Neuronal stem cell (in vitro differentiated cells): ENCODE measurements at regions not wholly inside any gene's neighbourhood (a gene's known extent, or its start where the extent isn't known, plus 50 kb on each side); places are given as distances from the start of the nearest gene placed in this dataset.
A peak's percentile ranks its signal among the peaks of the same experiment; 100 is the strongest.

Experiments used
- DNase-seq: peaks from one replicate; pipeline ENCODE4 v3.0.0-alpha.2; 2013; ENCODE audit warnings: low spot score
- H2AFZ ChIP-seq: one replicate; pipeline ENCODE4 v1.6.1; 2013; ENCODE audit warnings: mild to moderate bottlenecking, low read length, inconsistent platforms
- H2AK5ac ChIP-seq: 2 replicates; pipeline ENCODE4 v1.6.1; 2013; ENCODE audit warnings: low read depth, mild to moderate bottlenecking, inconsistent platforms, low read length, moderate library complexity, mixed read lengths
- H2BK120ac ChIP-seq: 2 replicates; pipeline ENCODE4 v1.6.1; 2013; ENCODE audit warnings: low read depth, mild to moderate bottlenecking, inconsistent platforms, low read length, moderate library complexity, mixed read lengths
- H2BK12ac ChIP-seq: one replicate; pipeline ENCODE4 v1.6.1; 2013; ENCODE audit warnings: low read length, inconsistent platforms
- H2BK15ac ChIP-seq: 2 replicates; pipeline ENCODE4 v1.6.1; 2013; ENCODE audit warnings: mild to moderate bottlenecking, low read length, inconsistent platforms, mixed read lengths
- H2BK5ac ChIP-seq: one replicate; pipeline ENCODE4 v1.6.1; 2013; ENCODE audit warnings: inconsistent platforms, mild to moderate bottlenecking, low read length, moderate library complexity
- H3K14ac ChIP-seq: one replicate; pipeline ENCODE4 v1.6.1; 2013; ENCODE audit warnings: low read length, inconsistent platforms
- H3K18ac ChIP-seq: 2 replicates; pipeline ENCODE4 v1.6.1; 2013; ENCODE audit warnings: low read length, inconsistent platforms
- H3K23ac ChIP-seq: 2 replicates; pipeline ENCODE4 v1.6.1; 2013; ENCODE audit warnings: low read depth, mild to moderate bottlenecking, mixed read lengths, low read length, inconsistent platforms; ENCODE audit not compliant: poor library complexity
- H3K27ac ChIP-seq: replicated peaks from 3 replicates; pipeline ENCODE4 v1.5.1; 2013; ENCODE audit warnings: low read length, inconsistent platforms
- H3K27me3 ChIP-seq, 3 experiments: 2 replicates each; pipeline ENCODE4 v1.6.1; 2013; ENCODE audit warnings: low read length in 3 of 3, mild to moderate bottlenecking in 2 of 3, inconsistent platforms in 1 of 3, low read depth in 1 of 3, mixed read lengths in 1 of 3, moderate library complexity in 1 of 3; ENCODE audit not compliant: control insufficient read depth in 3 of 3, insufficient read depth in 3 of 3
- H3K36me3 ChIP-seq, 2 donors: replicated peaks in 1 of 2; 2 replicates each; pipeline ENCODE4 v1.6.1; 2013; ENCODE audit warnings: low read length in 2 of 2; ENCODE audit not compliant: control insufficient read depth in 2 of 2, insufficient read depth in 2 of 2
- H3K4ac ChIP-seq: 2 replicates; pipeline ENCODE4 v1.6.1; 2013; ENCODE audit warnings: inconsistent platforms, mild to moderate bottlenecking, low read length, moderate library complexity
- H3K4me1 ChIP-seq, 2 donors: 1 replicate in 1 of 2; 2 replicates in 1 of 2; pipeline ENCODE4 v1.6.1; 2013; ENCODE audit warnings: low read length in 2 of 2, low read depth in 1 of 2; ENCODE audit not compliant: control insufficient read depth in 2 of 2, insufficient read depth in 1 of 2
- H3K4me2 ChIP-seq: one replicate; pipeline ENCODE4 v1.6.1; 2013; ENCODE audit warnings: mild to moderate bottlenecking, low read length, inconsistent platforms; ENCODE audit not compliant: insufficient read depth, poor library complexity, severe bottlenecking
- H3K4me3 ChIP-seq, 2 donors: 2 replicates each; pipeline ENCODE4 v1.5.1; 2013; ENCODE audit warnings: low read length in 2 of 2, mild to moderate bottlenecking in 2 of 2, inconsistent platforms in 1 of 2, moderate library complexity in 1 of 2
- H3K79me1 ChIP-seq: one replicate; pipeline ENCODE4 v1.6.1; 2013; ENCODE audit warnings: low read depth, mild to moderate bottlenecking, inconsistent platforms, low read length, moderate library complexity
- H3K9ac ChIP-seq: one replicate; pipeline ENCODE4 v1.6.1; 2013; ENCODE audit warnings: mild to moderate bottlenecking, low read depth, low read length, inconsistent platforms; ENCODE audit not compliant: poor library complexity
- H3K9me3 ChIP-seq, 2 donors: replicated peaks in 1 of 2; 2 replicates each; pipeline versions ENCODE3 to v1.6.1; 2013; ENCODE audit warnings: low read length in 2 of 2, mild to moderate bottlenecking in 2 of 2, inconsistent platforms in 1 of 2, low read depth in 1 of 2, mixed read lengths in 1 of 2, moderate library complexity in 1 of 2; ENCODE audit not compliant: control insufficient read depth in 2 of 2, insufficient read depth in 1 of 2
- H4K8ac ChIP-seq: one replicate; pipeline ENCODE4 v1.6.1; 2013; ENCODE audit warnings: low read depth, mild to moderate bottlenecking, inconsistent platforms, low read length, moderate library complexity
- H4K91ac ChIP-seq: one replicate; pipeline ENCODE4 v1.6.1; 2013; ENCODE audit warnings: low read length, low read depth, mild to moderate bottlenecking, inconsistent platforms; ENCODE audit not compliant: poor library complexity
- WGBS, 2 donors: extraction: QIAGEN DNeasy Blood & Tissue Kit; methylation state at CpG; one replicate each; pipeline ENCODE4 v1.1.7; 2013; ENCODE audit warnings: missing lambda C conversion rate in 2 of 2, mixed read lengths in 1 of 2; ENCODE audit not compliant: insufficient read length in 2 of 2, insufficient replicate concordance in 1 of 2; ENCODE audit errors: extremely low coverage in 2 of 2; 5-methylcytosine and 5-hydroxymethylcytosine counted together

DNA sequence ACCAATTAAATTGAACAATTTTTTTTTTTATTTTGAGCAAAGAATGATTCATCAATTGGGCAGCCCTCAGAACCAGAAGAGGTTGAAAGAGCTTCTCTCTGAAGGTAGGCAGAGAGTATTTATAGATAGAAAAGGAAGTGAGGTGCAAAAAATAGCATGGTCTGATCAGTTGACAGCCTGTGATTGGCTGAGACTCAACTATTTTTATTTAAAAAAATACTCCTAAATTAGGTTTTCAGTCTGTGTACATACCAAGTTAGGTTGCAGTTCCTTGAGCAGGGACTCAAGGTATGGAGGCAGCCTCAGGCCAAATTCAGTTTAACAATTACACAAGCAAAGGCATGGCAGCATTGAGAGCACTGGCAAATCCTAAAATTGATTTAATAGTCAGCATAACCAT lies 1074.7 kb downstream of the SORCS1 start:
- no peak overlapping the region for H2BK12ac ChIP-seq
- H3K27me3 ChIP-seq, result no peaks in the 10 kb centered on the region
- no peak overlapping the region for H2AFZ ChIP-seq
- H3K36me3 ChIP-seq, result no peaks in the 10 kb centered on the region
- H3K79me1 ChIP-seq, result no peaks in the 10 kb centered on the region
- H4K91ac ChIP-seq, result no peak overlapping the region
- no peak overlapping the region for H4K8ac ChIP-seq
- H3K9me3 ChIP-seq, result no peaks in the 10 kb centered on the region
- H3K4me3 ChIP-seq, result no peak overlapping the region
- no peak overlapping the region for H3K18ac ChIP-seq
- DNase-seq, result no peak
- H3K9ac ChIP-seq, result no peak overlapping the region
- no peak overlapping the region for H2BK5ac ChIP-seq
- no peak overlapping the region for H2BK120ac ChIP-seq
- no peak overlapping the region for H3K27ac ChIP-seq
- H2BK15ac ChIP-seq, result no peak overlapping the region
- H3K4ac ChIP-seq, result no peak overlapping the region
- no peak overlapping the region for H3K4me2 ChIP-seq
- no peak overlapping the region for H2AK5ac ChIP-seq
- H3K23ac ChIP-seq, result no peak overlapping the region
- no peak overlapping the region for H3K14ac ChIP-seq
- H3K4me1 ChIP-seq, result peaks cover 3% of the 10 kb centered on the region in 2 donors

DNA sequence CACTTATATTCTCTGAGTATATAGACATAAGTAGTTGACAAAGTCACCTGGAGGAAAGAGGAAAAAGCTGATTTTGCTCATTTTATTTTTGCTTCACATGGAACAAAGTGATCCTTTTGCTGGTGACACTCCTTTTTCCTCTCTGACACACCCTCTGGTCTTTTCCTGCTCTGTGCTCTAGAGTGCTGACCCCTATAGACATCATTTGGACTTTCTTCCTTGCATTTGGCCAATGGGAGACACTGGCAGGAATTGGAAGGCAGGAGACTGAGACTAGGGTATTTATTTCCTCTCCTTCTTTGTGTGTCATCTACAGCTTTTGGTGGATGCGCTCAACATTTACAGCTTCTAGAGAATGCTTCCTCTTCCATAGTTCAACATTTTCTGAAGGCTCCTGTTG lies 1078.1 kb downstream of the SORCS1 start:
- no peaks in the 10 kb centered on the region for H3K79me1 ChIP-seq
- H2BK120ac ChIP-seq, result no peak overlapping the region
- no peaks in the 10 kb centered on the region for H3K27me3 ChIP-seq
- no peaks in the 10 kb centered on the region for H3K4me1 ChIP-seq
- DNase-seq, result no peak
- no peak overlapping the region for H4K91ac ChIP-seq
- no peak overlapping the region for H2BK15ac ChIP-seq
- no peak overlapping the region for H2BK5ac ChIP-seq
- no peak overlapping the region for H3K23ac ChIP-seq
- H3K14ac ChIP-seq, result no peak overlapping the region
- WGBS, 2 donors, result no CpG with 5 or more reads among the region's 1 CpG
- no peaks in the 10 kb centered on the region for H3K9me3 ChIP-seq
- H3K4me3 ChIP-seq, result no peak overlapping the region
- H3K9ac ChIP-seq, result no peak overlapping the region
- H3K4ac ChIP-seq, result no peak overlapping the region
- no peak overlapping the region for H4K8ac ChIP-seq
- no peak overlapping the region for H2BK12ac ChIP-seq
- H2AK5ac ChIP-seq, result no peak overlapping the region
- H3K27ac ChIP-seq, result no peak overlapping the region
- no peak overlapping the region for H3K18ac ChIP-seq
- H3K4me2 ChIP-seq, result no peak overlapping the region
- H3K36me3 ChIP-seq, result no peaks in the 10 kb centered on the region
- peak overlapping the region; percentile 5 for H2AFZ ChIP-seq

DNA sequence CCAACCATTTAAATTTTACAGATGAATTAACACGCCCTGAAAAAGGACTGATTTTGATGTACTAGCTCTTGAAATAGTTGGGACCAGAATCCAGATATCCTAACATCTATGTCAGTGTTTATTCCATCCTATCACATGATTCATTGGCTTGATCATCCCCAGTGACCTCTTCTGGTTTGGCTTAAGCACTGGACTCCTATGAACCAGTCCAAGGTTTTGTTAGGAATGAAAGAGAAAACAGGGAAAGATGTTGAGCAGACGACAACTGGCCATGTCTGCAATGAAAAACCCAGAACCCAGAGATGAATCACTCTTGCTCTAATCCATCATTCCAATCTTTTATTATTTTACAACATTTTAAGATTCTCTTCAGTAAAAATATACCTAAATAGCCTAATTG lies 1080.9 kb downstream of the SORCS1 start:
- no peaks in the 10 kb centered on the region for H3K9me3 ChIP-seq
- H3K27ac ChIP-seq, result no peak overlapping the region
- H3K4me1 ChIP-seq, result peaks cover 0 to 5% of the 10 kb centered on the region in 2 donors
- no peak overlapping the region for H3K9ac ChIP-seq
- no peak overlapping the region for H3K14ac ChIP-seq
- H3K79me1 ChIP-seq, result no peaks in the 10 kb centered on the region
- no peak overlapping the region for H3K4me2 ChIP-seq
- no peak overlapping the region for H2BK15ac ChIP-seq
- no peak overlapping the region for H2BK5ac ChIP-seq
- no peak overlapping the region for H4K8ac ChIP-seq
- no peak overlapping the region for H2AFZ ChIP-seq
- H4K91ac ChIP-seq, result no peak overlapping the region
- H3K23ac ChIP-seq, result no peak overlapping the region
- no peak overlapping the region for H2BK120ac ChIP-seq
- H3K4me3 ChIP-seq, result no peak overlapping the region
- no peaks in the 10 kb centered on the region for H3K36me3 ChIP-seq
- no peak overlapping the region for H3K18ac ChIP-seq
- no peak overlapping the region for H2BK12ac ChIP-seq
- no peak for DNase-seq
- H3K27me3 ChIP-seq, result no peaks in the 10 kb centered on the region
- H2AK5ac ChIP-seq, result no peak overlapping the region
- no CpG with 5 or more reads among the region's 2 CpGs for WGBS, 2 donors
- H3K4ac ChIP-seq, result no peak overlapping the region

DNA sequence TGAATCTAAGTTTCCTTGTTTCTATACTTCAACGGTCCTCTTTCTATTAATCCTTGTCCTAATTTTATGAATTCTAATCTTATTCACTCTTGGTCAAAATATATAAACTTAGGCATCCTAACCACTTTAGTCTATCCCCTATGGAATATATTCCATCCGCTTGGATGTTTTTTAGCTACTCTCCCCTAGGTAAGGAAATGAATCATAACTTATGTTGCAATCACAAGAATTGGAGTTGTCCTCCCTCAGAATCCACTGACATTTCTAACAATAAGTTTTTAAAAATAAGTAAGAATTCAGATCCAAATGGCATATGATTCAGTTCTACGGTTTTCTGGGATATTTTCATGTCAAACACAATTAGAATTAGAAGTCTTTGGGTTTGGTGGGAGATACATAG lies 1081.6 kb downstream of the SORCS1 start:
- WGBS, 2 donors, result no CpG with 5 or more reads among the region's 3 CpGs
- H3K9me3 ChIP-seq, result no peaks in the 10 kb centered on the region
- no peak for DNase-seq
- no peak overlapping the region for H3K4me2 ChIP-seq
- no peak overlapping the region for H3K27ac ChIP-seq
- H3K14ac ChIP-seq, result no peak overlapping the region
- no peak overlapping the region for H2BK5ac ChIP-seq
- H3K4me1 ChIP-seq, result peaks cover 0 to 5% of the 10 kb centered on the region in 2 donors
- no peak overlapping the region for H2BK15ac ChIP-seq
- H3K4ac ChIP-seq, result no peak overlapping the region
- H3K23ac ChIP-seq, result no peak overlapping the region
- H2AFZ ChIP-seq, result no peak overlapping the region
- no peak overlapping the region for H2AK5ac ChIP-seq
- H3K18ac ChIP-seq, result no peak overlapping the region
- no peak overlapping the region for H3K4me3 ChIP-seq
- H2BK120ac ChIP-seq, result no peak overlapping the region
- no peaks in the 10 kb centered on the region for H3K79me1 ChIP-seq
- H2BK12ac ChIP-seq, result no peak overlapping the region
- H3K27me3 ChIP-seq, result no peaks in the 10 kb centered on the region
- no peak overlapping the region for H4K8ac ChIP-seq
- no peak overlapping the region for H4K91ac ChIP-seq
- H3K36me3 ChIP-seq, result no peaks in the 10 kb centered on the region
- H3K9ac ChIP-seq, result no peak overlapping the region
